GM13976 (cell line): ENCODE measurements at regions not wholly inside any gene's neighbourhood (a gene's known extent, or its start where the extent isn't known, plus 50 kb on each side); places are given as distances from the start of the nearest gene placed in this dataset.

Experiments
- DNase-seq: peaks from one replicate; pipeline ENCODE4 v3.0.0; 2012; ENCODE audit warnings: low spot score
- in situ Hi-C: fragments of 300-500 bp; cut with MboI; formaldehyde crosslinking; loops from one replicate; pipeline ENCODE4 v1.12.0; 2022; ENCODE audit warnings: low sequenced_read_pairs, mixed read lengths, inconsistent platforms; ENCODE audit not compliant: unreplicated experiment
- TF ChIP-seq, protein P1 (sequence below): IDR thresholded peaks from 2 replicates; pipeline ENCODE4 v1.5.1; 2012; ENCODE audit warnings: borderline replicate concordance, mild to moderate bottlenecking; ENCODE audit not compliant: insufficient read depth; ENCODE audit errors: extremely low read depth, missing control alignments, control extremely low read depth

DNA sequence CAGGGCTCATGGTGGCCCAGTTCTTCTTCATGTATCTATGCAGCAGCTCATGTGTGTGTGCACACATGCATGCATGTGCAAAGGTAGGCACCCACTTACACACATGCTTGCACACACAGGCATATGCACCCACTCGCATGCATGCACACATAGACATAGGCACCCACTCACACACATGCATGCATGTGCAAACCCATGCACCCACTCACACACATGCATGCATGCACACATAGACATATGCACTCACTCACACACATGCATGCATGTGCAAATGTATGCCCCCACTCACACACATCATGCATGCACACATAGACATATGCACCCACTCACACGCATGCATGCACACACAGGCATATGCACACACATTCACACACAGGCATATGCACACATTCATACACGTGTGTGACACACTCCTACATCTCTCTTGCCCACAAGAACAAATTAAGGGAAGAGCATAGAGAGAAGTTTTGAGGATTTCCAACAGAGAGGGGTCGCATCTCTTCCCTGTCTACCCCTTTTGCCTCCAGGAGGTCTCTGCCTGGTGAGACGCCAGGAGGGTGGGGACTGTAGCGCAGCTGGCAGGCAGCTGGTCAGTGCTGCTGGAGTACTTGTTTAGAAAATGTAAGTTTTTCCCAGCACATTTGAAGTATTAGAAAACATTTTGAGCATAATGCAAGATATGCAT, 63.9 kb upstream of the ARHGEF7 start:
- TF ChIP-seq, protein P1, sequence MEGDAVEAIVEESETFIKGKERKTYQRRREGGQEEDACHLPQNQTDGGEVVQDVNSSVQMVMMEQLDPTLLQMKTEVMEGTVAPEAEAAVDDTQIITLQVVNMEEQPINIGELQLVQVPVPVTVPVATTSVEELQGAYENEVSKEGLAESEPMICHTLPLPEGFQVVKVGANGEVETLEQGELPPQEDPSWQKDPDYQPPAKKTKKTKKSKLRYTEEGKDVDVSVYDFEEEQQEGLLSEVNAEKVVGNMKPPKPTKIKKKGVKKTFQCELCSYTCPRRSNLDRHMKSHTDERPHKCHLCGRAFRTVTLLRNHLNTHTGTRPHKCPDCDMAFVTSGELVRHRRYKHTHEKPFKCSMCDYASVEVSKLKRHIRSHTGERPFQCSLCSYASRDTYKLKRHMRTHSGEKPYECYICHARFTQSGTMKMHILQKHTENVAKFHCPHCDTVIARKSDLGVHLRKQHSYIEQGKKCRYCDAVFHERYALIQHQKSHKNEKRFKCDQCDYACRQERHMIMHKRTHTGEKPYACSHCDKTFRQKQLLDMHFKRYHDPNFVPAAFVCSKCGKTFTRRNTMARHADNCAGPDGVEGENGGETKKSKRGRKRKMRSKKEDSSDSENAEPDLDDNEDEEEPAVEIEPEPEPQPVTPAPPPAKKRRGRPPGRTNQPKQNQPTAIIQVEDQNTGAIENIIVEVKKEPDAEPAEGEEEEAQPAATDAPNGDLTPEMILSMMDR = no peak

DNA sequence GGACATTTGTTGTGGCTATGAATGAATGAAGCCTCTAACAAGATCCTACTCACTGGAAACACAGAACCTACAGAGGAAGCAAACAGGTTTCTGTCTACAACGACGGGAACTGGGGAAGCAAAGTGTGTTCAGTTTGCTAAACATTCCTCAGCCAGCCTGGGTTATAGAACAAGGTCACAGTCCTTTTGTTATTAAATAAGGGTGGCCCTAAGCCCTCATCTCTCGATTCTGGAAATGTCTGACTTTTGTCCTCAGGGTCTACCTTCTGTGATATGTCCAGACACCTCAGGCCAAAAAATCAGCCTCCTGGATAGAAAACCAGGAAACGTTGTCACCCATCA, 64.6 kb upstream of the ARHGEF7 start:
- no peak for DNase-seq
- TF ChIP-seq, protein P1 = no peak
- in situ Hi-C loops = no loop called here

More for the DNA sequence above, 63.9 kb upstream of the ARHGEF7 start:
- no peak for DNase-seq
- in situ Hi-C loops = no loop called here

DNA sequence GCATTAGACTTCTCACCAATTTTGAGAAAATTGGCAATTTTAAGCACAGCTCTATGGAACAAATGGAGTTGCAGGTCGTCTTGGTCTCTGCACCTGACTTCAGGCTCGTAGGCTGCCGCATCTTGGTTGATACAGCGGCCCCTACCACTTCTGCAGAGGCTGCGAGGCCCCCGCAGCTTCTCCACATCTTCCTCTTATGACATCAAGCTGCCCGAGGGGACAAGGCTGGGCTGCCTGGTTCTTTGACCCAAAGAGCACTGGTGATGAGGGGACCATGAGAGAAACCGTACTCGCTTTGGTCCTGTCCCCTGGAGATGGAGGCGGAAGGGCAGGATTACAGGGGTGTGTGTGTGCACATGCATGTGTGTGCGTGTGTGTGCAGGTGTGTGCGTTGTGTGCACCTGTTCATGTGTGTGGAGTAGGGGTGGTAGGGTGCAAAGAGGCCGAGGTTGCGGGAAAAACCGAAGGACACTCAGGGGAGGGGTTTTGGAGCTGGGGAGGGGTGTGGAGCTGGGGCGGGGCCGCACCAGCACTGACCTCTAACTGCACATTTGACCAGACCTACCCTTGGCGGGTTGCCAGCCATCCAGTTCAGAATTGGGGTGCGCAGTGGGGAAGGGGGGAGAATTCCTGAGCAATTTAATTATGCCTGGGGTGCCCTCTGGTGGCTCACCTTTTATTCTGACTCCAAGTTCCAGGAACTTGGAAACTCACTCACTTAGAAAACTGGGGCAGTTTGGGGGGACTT, 65.1 kb upstream of the ARHGEF7 start:
- TF ChIP-seq, protein P1 = peak; percentile 47
- no peak for DNase-seq
- in situ Hi-C loops = no loop called here

DNA sequence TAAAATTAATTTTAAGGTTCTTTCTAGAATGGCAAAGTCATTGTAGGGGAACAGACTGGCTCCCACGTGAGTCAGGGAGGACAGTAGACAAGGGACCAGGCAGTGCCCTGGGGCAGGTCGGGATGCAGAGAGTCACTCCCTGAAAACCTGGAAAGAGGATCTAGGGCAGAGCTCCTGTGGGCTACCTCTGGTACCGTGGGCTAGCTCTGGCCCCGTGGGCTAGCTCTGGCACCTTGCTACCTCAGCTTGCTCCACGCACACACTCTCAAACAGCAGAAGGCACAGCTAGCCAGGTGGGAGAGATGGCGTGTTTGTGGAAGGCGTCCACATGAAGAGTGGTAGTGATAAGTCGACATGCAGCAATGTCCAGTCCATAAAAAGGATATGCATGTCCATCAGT, 66.7 kb upstream of the ARHGEF7 start:
- TF ChIP-seq, protein P1 = no peak
- in situ Hi-C loops = no loop called here
- no peak for DNase-seq

DNA sequence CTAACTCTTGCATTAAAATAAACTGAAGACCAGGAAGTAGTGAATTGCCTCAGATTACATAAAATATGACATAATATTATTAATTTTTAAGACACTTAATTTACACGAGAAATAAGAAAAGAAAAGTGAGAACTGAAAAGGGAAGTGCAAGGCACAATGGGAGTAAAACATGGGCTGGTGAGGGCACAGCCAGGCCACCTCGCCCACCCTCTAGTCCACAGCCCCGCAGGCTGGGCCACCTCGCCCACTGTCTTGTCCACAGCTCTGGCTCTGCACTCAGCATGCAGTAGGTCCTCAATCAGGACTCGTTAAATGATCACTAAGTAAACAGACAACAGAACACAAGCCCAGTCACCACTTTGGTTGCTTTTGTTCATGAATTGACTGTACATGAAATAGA, 67.8 kb upstream of the ARHGEF7 start:
- in situ Hi-C loops = no loop called here
- TF ChIP-seq, protein P1 = no peak
- DNase-seq = no peak

DNA sequence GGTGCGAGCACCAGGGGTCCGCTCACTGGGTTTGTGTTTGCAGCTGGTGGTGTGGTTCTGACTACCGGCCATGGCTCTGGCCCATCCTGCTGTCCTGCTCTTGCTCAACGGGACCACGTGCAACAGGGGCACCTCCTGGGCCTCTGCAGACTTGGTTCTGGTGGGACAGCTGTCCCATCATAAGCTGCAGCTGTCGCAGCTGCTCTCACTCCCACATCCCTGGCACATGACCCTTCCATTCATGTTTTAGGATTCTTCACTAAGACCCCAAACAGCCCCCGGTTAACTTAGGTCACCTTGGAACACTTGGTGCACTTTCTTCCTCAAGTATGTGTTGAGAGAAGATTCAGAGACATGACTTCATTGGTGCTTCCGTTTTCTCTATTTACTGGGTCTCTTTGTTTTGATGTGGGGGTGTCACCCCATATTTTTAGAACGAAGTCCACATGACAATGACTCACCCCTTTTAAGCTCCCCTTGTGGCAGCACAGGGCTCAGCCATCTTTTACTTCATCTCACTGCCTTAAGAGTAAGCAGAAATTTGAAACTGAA, 68.4 kb upstream of the ARHGEF7 start:
- DNase-seq = peak; percentile 83
- TF ChIP-seq, protein P1 = peak; percentile 28
- in situ Hi-C loops = no loop called here

DNA sequence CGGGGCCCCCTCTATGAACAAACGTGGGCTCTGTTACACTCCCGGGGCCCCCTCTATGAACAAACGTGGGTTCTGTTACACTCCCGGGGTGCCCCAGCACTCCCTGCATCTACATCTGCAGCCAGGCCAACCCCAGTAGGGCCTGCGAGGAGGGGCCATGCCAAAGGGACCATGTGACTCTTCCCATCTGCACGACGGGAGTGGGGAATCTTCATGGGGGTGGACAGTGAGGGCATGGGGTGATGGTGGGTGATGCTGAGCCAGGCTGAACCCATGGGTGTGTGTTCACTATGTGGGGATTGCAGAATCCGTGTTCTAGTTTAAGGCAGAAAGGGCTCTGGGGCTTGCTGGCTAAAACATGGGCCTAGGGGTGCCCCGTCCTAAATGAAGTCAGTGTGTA, 69.9 kb upstream of the ARHGEF7 start:
- DNase-seq = no peak
- TF ChIP-seq, protein P1 = no peak
- in situ Hi-C loops = no loop called here
